ENCODE measurements at regions not wholly inside any gene's neighbourhood (a gene's known extent, or its start where the extent isn't known, plus 50 kb on each side); places are given as distances from the start of the nearest gene placed in this dataset.

- H3K9me3 Mint-ChIP-seq: no peaks in the 10 kb centered on the region
- Histone ChIP-seq H3K27me3 (ENCODE audit: insufficient read depth, low read length, poor library complexity, severe bottlenecking) (no peaks in the 10 kb centered on the region), H3K9me3 (ENCODE audit: low read length) (no peaks in the 10 kb centered on the region), H3K4me1 (ENCODE audit: insufficient read depth, low read length) (no peaks in the 10 kb centered on the region), H3K27ac (ENCODE audit: low read depth, low read length) (no peak overlapping the region), H3K4me3 (ENCODE audit: low read length) (no peak overlapping the region), H3K36me3 (ENCODE audit: insufficient read depth, low read length) (no peaks in the 10 kb centered on the region)
- no peak overlapping the region for H3K4me3 Mint-ChIP-seq
- CTCF ChIA-PET: no interaction called here
- no peaks in the 10 kb centered on the region for H3K27me3 Mint-ChIP-seq
- no peak overlapping the region for H3K27ac Mint-ChIP-seq
- H3K36me3 Mint-ChIP-seq: no peaks in the 10 kb centered on the region
- no peaks in the 10 kb centered on the region for H3K4me1 Mint-ChIP-seq
- no peak for DNase-seq
- POLR2A ChIA-PET: no interaction called here
These were observed 375.1 kb upstream of the ST8SIA4 start for GRCh38 chr5:101278011-101278687.

GRCh38 chr5:101271945-101272344 lies 368.9 kb upstream of the ST8SIA4 start:
- ChIA-PET CTCF (no interaction called here), POLR2A (no interaction called here)
- H3K4me3 Mint-ChIP-seq: no peak overlapping the region
- H3K4me1 Mint-ChIP-seq: no peaks in the 10 kb centered on the region
- no peaks in the 10 kb centered on the region for H3K36me3 Mint-ChIP-seq
- H3K27me3 ChIP-seq (ENCODE audit: insufficient read depth, low read length, poor library complexity, severe bottlenecking): no peaks in the 10 kb centered on the region
- H3K27me3 Mint-ChIP-seq: peaks cover 0 to 3% of the 10 kb centered on the region in 2 donors
- H3K4me3 ChIP-seq (ENCODE audit: low read length): no peak overlapping the region
- H3K4me1 ChIP-seq (ENCODE audit: insufficient read depth, low read length): no peaks in the 10 kb centered on the region
- no peaks in the 10 kb centered on the region for H3K9me3 Mint-ChIP-seq
- H3K27ac Mint-ChIP-seq: no peak overlapping the region
- no peak for DNase-seq
- H3K27ac ChIP-seq (ENCODE audit: low read depth, low read length): no peak overlapping the region
- no peaks in the 10 kb centered on the region for H3K36me3 ChIP-seq (ENCODE audit: insufficient read depth, low read length)
- no peaks in the 10 kb centered on the region for H3K9me3 ChIP-seq (ENCODE audit: low read length)

- Mint-ChIP-seq H3K27ac (no peak overlapping the region), H3K4me1 (no peaks in the 10 kb centered on the region), H3K4me3 (no peak overlapping the region), H3K36me3 (no peaks in the 10 kb centered on the region), H3K27me3 (peaks cover 0 to 3% of the 10 kb centered on the region in 2 donors), H3K9me3 (no peaks in the 10 kb centered on the region)
- ChIA-PET POLR2A (no interaction called here), CTCF (no interaction called here)
- no peaks in the 10 kb centered on the region for H3K36me3 ChIP-seq (ENCODE audit: insufficient read depth, low read length)
- no peaks in the 10 kb centered on the region for H3K4me1 ChIP-seq (ENCODE audit: insufficient read depth, low read length)
- no peak for DNase-seq
- H3K4me3 ChIP-seq (ENCODE audit: low read length): no peak overlapping the region
- no peak overlapping the region for H3K27ac ChIP-seq (ENCODE audit: low read depth, low read length)
- H3K27me3 ChIP-seq (ENCODE audit: insufficient read depth, low read length, poor library complexity, severe bottlenecking): no peaks in the 10 kb centered on the region
- H3K9me3 ChIP-seq (ENCODE audit: low read length): no peaks in the 10 kb centered on the region
These were observed 368.3 kb upstream of the ST8SIA4 start for GRCh38 chr5:101271416-101271815.

- no peak overlapping the region for H3K4me3 ChIP-seq (ENCODE audit: low read length)
- no peak overlapping the region for H3K27ac Mint-ChIP-seq
- H3K27me3 Mint-ChIP-seq: peaks cover 0 to 3% of the 10 kb centered on the region in 2 donors
- no peak overlapping the region for H3K4me3 Mint-ChIP-seq
- POLR2A ChIA-PET: no interaction called here
- H3K27ac ChIP-seq (ENCODE audit: low read depth, low read length): no peak overlapping the region
- no peaks in the 10 kb centered on the region for H3K36me3 Mint-ChIP-seq
- H3K27me3 ChIP-seq (ENCODE audit: insufficient read depth, low read length, poor library complexity, severe bottlenecking): no peaks in the 10 kb centered on the region
- H3K4me1 ChIP-seq (ENCODE audit: insufficient read depth, low read length): no peaks in the 10 kb centered on the region
- H3K36me3 ChIP-seq (ENCODE audit: insufficient read depth, low read length): no peaks in the 10 kb centered on the region
- H3K9me3 ChIP-seq (ENCODE audit: low read length): no peaks in the 10 kb centered on the region
- DNase-seq: no peak
- CTCF ChIA-PET: no interaction called here
- peaks cover 0 to 8% (median 0%) of the 10 kb centered on the region in 5 donors for H3K9me3 Mint-ChIP-seq
- H3K4me1 Mint-ChIP-seq: no peaks in the 10 kb centered on the region
These were observed 357.8 kb upstream of the ST8SIA4 start for GRCh38 chr5:101260857-101261256.

GRCh38 chr5:101253096-101253495 lies 350.0 kb upstream of the ST8SIA4 start:
- Histone ChIP-seq H3K27me3 (ENCODE audit: insufficient read depth, low read length, poor library complexity, severe bottlenecking) (no peaks in the 10 kb centered on the region), H3K27ac (ENCODE audit: low read depth, low read length) (no peak overlapping the region), H3K4me3 (ENCODE audit: low read length) (no peak overlapping the region), H3K36me3 (ENCODE audit: insufficient read depth, low read length) (no peaks in the 10 kb centered on the region), H3K4me1 (ENCODE audit: insufficient read depth, low read length) (no peaks in the 10 kb centered on the region), H3K9me3 (ENCODE audit: low read length) (no peaks in the 10 kb centered on the region)
- H3K9me3 Mint-ChIP-seq: peaks cover 0 to 7% (median 0%) of the 10 kb centered on the region in 5 donors
- H3K4me1 Mint-ChIP-seq: no peaks in the 10 kb centered on the region
- DNase-seq: no peak
- CTCF ChIA-PET: no interaction called here
- H3K27ac Mint-ChIP-seq: no peak overlapping the region
- H3K36me3 Mint-ChIP-seq: no peaks in the 10 kb centered on the region
- POLR2A ChIA-PET: no interaction called here
- no peak overlapping the region for H3K4me3 Mint-ChIP-seq
- peaks cover 0 to 2% of the 10 kb centered on the region in 2 donors for H3K27me3 Mint-ChIP-seq

- H3K4me1 ChIP-seq (ENCODE audit: insufficient read depth, low read length): no peaks in the 10 kb centered on the region
- Mint-ChIP-seq H3K27me3 (peaks cover 2 to 4% of the 10 kb centered on the region in 2 donors), H3K9me3 (peaks cover 2 to 35% (median 8%) of the 10 kb centered on the region in 5 donors), H3K4me3 (no peak overlapping the region), H3K36me3 (no peaks in the 10 kb centered on the region), H3K27ac (no peak overlapping the region), H3K4me1 (no peaks in the 10 kb centered on the region)
- ChIA-PET CTCF (no interaction called here), POLR2A (no interaction called here)
- no peak overlapping the region for H3K27ac ChIP-seq (ENCODE audit: low read depth, low read length)
- H3K9me3 ChIP-seq (ENCODE audit: low read length): no peaks in the 10 kb centered on the region
- H3K4me3 ChIP-seq (ENCODE audit: low read length): no peak overlapping the region
- no peaks in the 10 kb centered on the region for H3K36me3 ChIP-seq (ENCODE audit: insufficient read depth, low read length)
- DNase-seq: no peak
- no peaks in the 10 kb centered on the region for H3K27me3 ChIP-seq (ENCODE audit: insufficient read depth, low read length, poor library complexity, severe bottlenecking)
These were observed 341.5 kb upstream of the ST8SIA4 start for GRCh38 chr5:101244621-101245020.

GRCh38 chr5:101212942-101213514 lies 309.9 kb upstream of the ST8SIA4 start:
- no peak overlapping the region for H3K4me3 ChIP-seq (ENCODE audit: low read length)
- no peaks in the 10 kb centered on the region for H3K4me1 ChIP-seq (ENCODE audit: insufficient read depth, low read length)
- Mint-ChIP-seq H3K27ac (no peak overlapping the region), H3K4me3 (no peak overlapping the region), H3K4me1 (no peaks in the 10 kb centered on the region), H3K9me3 (peaks cover 0 to 4% (median 0%) of the 10 kb centered on the region in 5 donors), H3K27me3 (peaks cover 2 to 9% of the 10 kb centered on the region in 2 donors), H3K36me3 (no peaks in the 10 kb centered on the region)
- no peak overlapping the region for H3K27ac ChIP-seq (ENCODE audit: low read depth, low read length)
- POLR2A ChIA-PET: no interaction called here
- CTCF ChIA-PET: no interaction called here
- H3K27me3 ChIP-seq (ENCODE audit: insufficient read depth, low read length, poor library complexity, severe bottlenecking): no peaks in the 10 kb centered on the region
- H3K9me3 ChIP-seq (ENCODE audit: low read length): no peaks in the 10 kb centered on the region
- no peak for DNase-seq
- no peaks in the 10 kb centered on the region for H3K36me3 ChIP-seq (ENCODE audit: insufficient read depth, low read length)

GRCh38 chr5:101206534-101206933 lies 303.5 kb upstream of the ST8SIA4 start:
- H3K27ac Mint-ChIP-seq: no peak overlapping the region
- no peaks in the 10 kb centered on the region for H3K9me3 ChIP-seq (ENCODE audit: low read length)
- no peak overlapping the region for H3K27ac ChIP-seq (ENCODE audit: low read depth, low read length)
- no peaks in the 10 kb centered on the region for H3K4me1 Mint-ChIP-seq
- H3K36me3 Mint-ChIP-seq: no peaks in the 10 kb centered on the region
- no peaks in the 10 kb centered on the region for H3K4me1 ChIP-seq (ENCODE audit: insufficient read depth, low read length)
- H3K4me3 ChIP-seq (ENCODE audit: low read length): no peak overlapping the region
- H3K9me3 Mint-ChIP-seq: peaks cover 0 to 4% (median 0%) of the 10 kb centered on the region in 5 donors
- ChIA-PET CTCF (no interaction called here), POLR2A (no interaction called here)
- no peak for DNase-seq
- no peaks in the 10 kb centered on the region for H3K27me3 ChIP-seq (ENCODE audit: insufficient read depth, low read length, poor library complexity, severe bottlenecking)
- no peaks in the 10 kb centered on the region for H3K36me3 ChIP-seq (ENCODE audit: insufficient read depth, low read length)
- H3K27me3 Mint-ChIP-seq: peaks cover 2 to 9% of the 10 kb centered on the region in 2 donors
- no peak overlapping the region for H3K4me3 Mint-ChIP-seq

All from CD8-positive, alpha-beta memory T cell (primary cell).